IMR-90 (cell line): ENCODE measurements at regions not wholly inside any gene's neighbourhood (a gene's known extent, or its start where the extent isn't known, plus 50 kb on each side); places are given as distances from the start of the nearest gene placed in this dataset.

Source experiments
- ATAC-seq: fragments of 200-7000 bp; cut with Tn5 transposase; 2 replicates; pipeline ENCODE4 v1.9.1; 2020; ENCODE audit warnings: low read depth, mild to moderate bottlenecking, moderate library complexity
- BruUV-seq: library from RNA; stranded (reverse); fragments of 400-500 nt; replicated peaks from 2 replicates; lab custom pipeline; 2021; lab: Mats Ljungman, UMichigan
- CTCF ChIA-PET: fragments of 300-600 bp; formaldehyde crosslinking; extraction: SDS; loops from one replicate; lab custom pipeline; 2021; ENCODE audit warnings: antibody characterized with exemption; lab: Yijun Ruan, JAX
- POLR2A ChIA-PET: fragments of 300-600 bp; sonication (Branson Sonifier 250); formaldehyde crosslinking; loops from one replicate; lab custom pipeline; 2022; ENCODE audit warnings: antibody characterized with exemption; ENCODE audit not compliant: unreplicated experiment; lab: Charles Lee
- DNase-seq: peaks from one replicate; pipeline ENCODE4 v3.0.0; 2013
- H2AFZ ChIP-seq: replicated peaks from 2 replicates; pipeline ENCODE3; 2013; ENCODE audit warnings: low read length, mild to moderate bottlenecking; ENCODE audit not compliant: poor library complexity
- H2AK5ac ChIP-seq: 2 replicates; pipeline ENCODE4 v1.6.1; 2013; ENCODE audit warnings: low read depth, low read length, inconsistent platforms
- H2AK9ac ChIP-seq: replicated peaks from 2 replicates; pipeline ENCODE3; 2013; ENCODE audit warnings: mild to moderate bottlenecking, low read depth, low read length, moderate library complexity; ENCODE audit not compliant: poor library complexity
- H2BK120ac ChIP-seq: 2 replicates; pipeline ENCODE4 v1.6.1; 2013; ENCODE audit warnings: low read depth, low read length, inconsistent platforms
- H2BK15ac ChIP-seq: 3 replicates; pipeline ENCODE4 v1.6.1; 2013; ENCODE audit warnings: low read depth, low read length, inconsistent platforms
- H2BK20ac ChIP-seq: 2 replicates; pipeline ENCODE4 v1.6.1; 2013; ENCODE audit warnings: low read depth, mild to moderate bottlenecking, inconsistent platforms, low read length, moderate library complexity
- H2BK5ac ChIP-seq: 2 replicates; pipeline ENCODE4 v1.6.1; 2013; ENCODE audit warnings: mild to moderate bottlenecking, low read depth, low read length, inconsistent platforms; ENCODE audit not compliant: poor library complexity, severe bottlenecking
- H3K14ac ChIP-seq: replicated peaks from 2 replicates; pipeline ENCODE4 v1.6.1; 2013; ENCODE audit warnings: low read depth, low read length, inconsistent platforms
- H3K18ac ChIP-seq: 2 replicates; pipeline ENCODE4 v1.6.1; 2013; ENCODE audit warnings: low read depth, low read length, control low read depth
- H3K23ac ChIP-seq: 2 replicates; pipeline ENCODE4 v1.6.1; 2013; ENCODE audit warnings: low read depth, low read length, inconsistent platforms
- H3K27ac ChIP-seq: 2 replicates; pipeline ENCODE4 v1.5.1; 2013; ENCODE audit warnings: mild to moderate bottlenecking, control low read depth, low read length; ENCODE audit not compliant: insufficient read depth
- H3K27me3 ChIP-seq: 2 replicates; pipeline ENCODE4 v1.6.1; 2013; ENCODE audit warnings: low read length; ENCODE audit not compliant: control insufficient read depth, insufficient read depth
- H3K36me3 ChIP-seq: 2 replicates; pipeline ENCODE4 v1.6.1; 2013; ENCODE audit warnings: low read length, mixed read lengths; ENCODE audit not compliant: control insufficient read depth, insufficient read depth
- H3K4ac ChIP-seq: 2 replicates; pipeline ENCODE4 v1.6.1; 2013; ENCODE audit warnings: low read depth, low read length, inconsistent platforms
- H3K4me1 ChIP-seq: 2 replicates; pipeline ENCODE4 v1.6.1; 2013; ENCODE audit warnings: low read length, mixed read lengths; ENCODE audit not compliant: control insufficient read depth, insufficient read depth
- H3K4me2 ChIP-seq: 2 replicates; pipeline ENCODE4 v1.6.1; 2013; ENCODE audit warnings: low read depth, mild to moderate bottlenecking, control low read depth, low read length, moderate library complexity
- H3K4me3 ChIP-seq: 2 replicates; pipeline ENCODE4 v1.5.1; 2013; ENCODE audit warnings: low read depth, mild to moderate bottlenecking, control low read depth, low read length, moderate library complexity; ENCODE audit not compliant: insufficient read depth
- H3K56ac ChIP-seq: 2 replicates; pipeline ENCODE4 v1.6.1; 2013; ENCODE audit warnings: low read length, inconsistent platforms; ENCODE audit not compliant: insufficient read depth; ENCODE audit errors: extremely low read depth
- H3K79me1 ChIP-seq, 2 experiments: 2 replicates each; pipeline ENCODE4 v1.6.1; 2013; ENCODE audit warnings: low read length in 2 of 2, inconsistent platforms in 1 of 2, low read depth in 1 of 2
- H3K9ac ChIP-seq: 2 replicates; pipeline ENCODE4 v1.6.1; 2013; ENCODE audit warnings: low read depth, low read length, control low read depth
- H3K9me1 ChIP-seq: 2 replicates; pipeline ENCODE4 v1.6.1; 2013; ENCODE audit warnings: low read length, inconsistent platforms; ENCODE audit not compliant: insufficient read depth
- H3K9me3 ChIP-seq: 2 replicates; pipeline ENCODE4 v1.6.1; 2013; ENCODE audit warnings: low read length; ENCODE audit not compliant: control insufficient read depth, insufficient read depth
- H4K20me1 ChIP-seq: 2 replicates; pipeline ENCODE4 v1.6.1; 2013; ENCODE audit warnings: low read length, inconsistent platforms; ENCODE audit not compliant: insufficient read depth
- H4K5ac ChIP-seq: 2 replicates; pipeline ENCODE4 v1.6.1; 2013; ENCODE audit warnings: mild to moderate bottlenecking, low read depth, low read length, control low read depth
- H4K8ac ChIP-seq, 2 experiments: 2 replicates each; pipeline ENCODE4 v1.6.1; 2013; ENCODE audit warnings: low read depth in 2 of 2, low read length in 2 of 2, control low read depth in 1 of 2, inconsistent platforms in 1 of 2
- H4K91ac ChIP-seq: 2 replicates; pipeline ENCODE4 v1.6.1; 2013; ENCODE audit warnings: low read depth, low read length, inconsistent platforms; ENCODE audit not compliant: insufficient read depth
- BHLHE40 ChIP-seq: fragments of 150-350 bp; IDR thresholded peaks from 2 replicates; pipeline ENCODE4 v1.6.1; 2016; ENCODE audit warnings: mild to moderate bottlenecking, low read depth, low read length
- CEBPB ChIP-seq: IDR thresholded peaks from 2 replicates; pipeline ENCODE4 v1.6.1; 2012; ENCODE audit warnings: low read depth, low read length, improper control_type of control experiment
- CHD1 ChIP-seq: IDR thresholded peaks from 2 replicates; pipeline ENCODE4 v1.6.1; 2012; ENCODE audit warnings: low read depth, low read length, improper control_type of control experiment
- CTCF ChIP-seq: conservative IDR thresholded peaks from 2 replicates; pipeline ENCODE4 v1.5.1; 2012; ENCODE audit warnings: mild to moderate bottlenecking, low read depth, low read length, improper control_type of control experiment
- ELK1 ChIP-seq: fragments of 150-350 bp; IDR thresholded peaks from 2 replicates; pipeline ENCODE4 v1.6.1; 2016; ENCODE audit warnings: low read depth, mild to moderate bottlenecking, low read length, moderate library complexity, borderline replicate concordance
- FOS ChIP-seq: fragments of 150-350 bp; IDR thresholded peaks from 2 replicates; pipeline ENCODE4 v1.6.1; 2016; ENCODE audit warnings: low read depth, low read length
- MAFK ChIP-seq: IDR thresholded peaks from 2 replicates; pipeline ENCODE4 v1.6.1; 2012; ENCODE audit warnings: low read depth, low read length, improper control_type of control experiment
- MAZ ChIP-seq: IDR thresholded peaks from 2 replicates; pipeline ENCODE4 v1.6.1; 2012; ENCODE audit warnings: low read depth, mild to moderate bottlenecking, low read length, improper control_type of control experiment, moderate library complexity, borderline replicate concordance
- MXI1 ChIP-seq: IDR thresholded peaks from 2 replicates; pipeline ENCODE4 v1.6.1; 2012; ENCODE audit warnings: low read depth, mild to moderate bottlenecking, low read length, moderate library complexity, borderline replicate concordance
- NFE2L2 ChIP-seq: fragments of 150-350 bp; IDR thresholded peaks from 2 replicates; pipeline ENCODE4 v1.6.1; 2016; ENCODE audit warnings: low read depth, mild to moderate bottlenecking, low read length
- POLR2A ChIP-seq: IDR thresholded peaks from 2 replicates; pipeline ENCODE4 v1.6.1; 2012; ENCODE audit warnings: mild to moderate bottlenecking, low read depth, low read length
- RFX5 ChIP-seq: IDR thresholded peaks from 2 replicates; pipeline ENCODE4 v1.8.0; 2012; ENCODE audit warnings: low read depth, mild to moderate bottlenecking, low read length, moderate library complexity
- SMC3 ChIP-seq: fragments of 150-350 bp; IDR thresholded peaks from 2 replicates; pipeline ENCODE4 v1.6.1; 2016; ENCODE audit warnings: low read depth, mild to moderate bottlenecking, antibody characterized with exemption, low read length, moderate library complexity
- dilution Hi-C: fragments of 300-500 bp; cut with HindIII; formaldehyde crosslinking; loops from one replicate; pipeline ENCODE4 v1.14.3; 2018; ENCODE audit warnings: low sequenced_read_pairs; ENCODE audit not compliant: unreplicated experiment
- in situ Hi-C: fragments of 300-500 bp; cut with MboI; formaldehyde crosslinking; loops from 3 replicates; pipeline ENCODE4 v1.14.3; 2019; ENCODE audit warnings: low sequenced_read_pairs, inconsistent platforms, mixed read lengths
- intact Hi-C: fragments of 100-400 bp; cut with micrococcal nuclease; formaldehyde crosslinking; loops from 2 replicates; pipeline ENCODE4 v1.10.0; 2022

- Histone ChIP-seq H3K18ac (no peak overlapping the region), H2AK9ac (no peak overlapping the region), H3K4me1 (no peaks in the 10 kb centered on the region), H2BK20ac (no peak overlapping the region), H3K9ac (no peak overlapping the region), H2BK5ac (no peak overlapping the region), H4K8ac (no peak overlapping the region), H3K23ac (no peak overlapping the region), H3K14ac (no peak overlapping the region), H2AFZ (no peak overlapping the region), H3K79me1 (no peaks in the 10 kb centered on the region), H4K91ac (no peak overlapping the region), H3K27me3 (no peaks in the 10 kb centered on the region), H3K56ac (no peak overlapping the region), H3K4ac (no peak overlapping the region), H2AK5ac (no peak overlapping the region), H3K9me3 (no peaks in the 10 kb centered on the region), H3K36me3 (no peaks in the 10 kb centered on the region), H4K20me1 (no peaks in the 10 kb centered on the region), H2BK15ac (no peak overlapping the region), H3K9me1 (no peaks in the 10 kb centered on the region), H4K5ac (no peak overlapping the region), H3K27ac (no peak overlapping the region), H2BK120ac (no peak overlapping the region), H3K4me2 (no peak overlapping the region), H3K4me3 (no peak overlapping the region)
- ChIA-PET CTCF (no interaction called here), POLR2A (no interaction called here)
- dilution Hi-C loops: no loop called here
- in situ Hi-C loops: no loop called here
- BruUV-seq: no TSS peak
- DNase-seq: no peak
- ATAC-seq: no peak
- intact Hi-C loops: no loop called here
- TF ChIP-seq CHD1: no peak
- no peak for TF ChIP-seq RFX5
- TF ChIP-seq ELK1: no peak
- no peak for TF ChIP-seq POLR2A
- no peak for TF ChIP-seq SMC3
- no peak for TF ChIP-seq MAFK
- no peak for TF ChIP-seq MXI1
- no peak for TF ChIP-seq CTCF
- TF ChIP-seq NFE2L2: no peak
- TF ChIP-seq MAZ: no peak
- TF ChIP-seq BHLHE40: no peak
- TF ChIP-seq FOS: no peak
- TF ChIP-seq CEBPB: no peak
These were observed 513.0 kb downstream of the XIRP2 start for GRCh38 chr2:167401309-167401708.
